Type B pancreatic cell (in vitro differentiated cells): ENCODE measurements at regions not wholly inside any gene's neighbourhood (a gene's known extent, or its start where the extent isn't known, plus 50 kb on each side); places are given as distances from the start of the nearest gene placed in this dataset.

Source experiments
- DNase-seq: peaks from one replicate; pipeline ENCODE4 v3.0.0; 2021; ENCODE audit warnings: mixed read lengths; ENCODE audit not compliant: unreplicated experiment; ENCODE audit errors: extremely low spot score
- H3K27ac Mint-ChIP-seq: 2 replicates; pipeline ENCODE4 v1.8.0; 2021; ENCODE audit warnings: mild to moderate bottlenecking, mixed read lengths
- H3K27me3 Mint-ChIP-seq: 2 replicates; pipeline ENCODE4 v1.8.0; 2021; ENCODE audit warnings: mixed read lengths
- H3K36me3 Mint-ChIP-seq: 2 replicates; pipeline ENCODE4 v1.8.0; 2021; ENCODE audit warnings: mixed read lengths
- H3K4me1 Mint-ChIP-seq: one replicate; pipeline ENCODE4 v1.8.0; 2021; ENCODE audit warnings: mixed read lengths; ENCODE audit not compliant: unreplicated experiment
- H3K4me3 Mint-ChIP-seq: 2 replicates; pipeline ENCODE4 v1.8.0; 2021; ENCODE audit warnings: mild to moderate bottlenecking, mixed read lengths
- H3K9me3 Mint-ChIP-seq: 2 replicates; pipeline ENCODE4 v1.8.0; 2021; ENCODE audit warnings: mixed read lengths
- CTCF ChIP-seq: fragments of 200-600 bp; sonication (generic); conservative IDR thresholded peaks from 2 replicates; pipeline ENCODE4 v1.5.0; 2021; ENCODE audit warnings: antibody characterized with exemption, mild to moderate bottlenecking

GRCh38 chr17:37827905-37828650 is 83.2 kb upstream of the HNF1B start:
- Mint-ChIP-seq H3K4me1 (peaks cover 27% of the 10 kb centered on the region), H3K4me3 (no peak overlapping the region), H3K27ac (peak overlapping the region; percentile 47), H3K9me3 (no peaks in the 10 kb centered on the region), H3K27me3 (peaks cover 14% of the 10 kb centered on the region), H3K36me3 (no peaks in the 10 kb centered on the region)
- no peak for TF ChIP-seq CTCF
- DNase-seq = no peak

- no peak overlapping the region for H3K4me3 Mint-ChIP-seq
- peaks cover 27% of the 10 kb centered on the region for H3K4me1 Mint-ChIP-seq
- DNase-seq = no peak
- H3K27me3 Mint-ChIP-seq = peaks cover 11% of the 10 kb centered on the region
- no peaks in the 10 kb centered on the region for H3K9me3 Mint-ChIP-seq
- H3K27ac Mint-ChIP-seq = no peak overlapping the region
- no peaks in the 10 kb centered on the region for H3K36me3 Mint-ChIP-seq
- no peak for TF ChIP-seq CTCF
Observed at GRCh38 chr17:37826497-37827430, 81.9 kb upstream of the HNF1B start.

GRCh38 chr17:37825851-37826250 is 81.0 kb upstream of the HNF1B start:
- TF ChIP-seq CTCF = no peak
- Mint-ChIP-seq H3K4me1 (peaks cover 23% of the 10 kb centered on the region), H3K4me3 (no peak overlapping the region), H3K27me3 (peaks cover 7% of the 10 kb centered on the region), H3K9me3 (no peaks in the 10 kb centered on the region), H3K27ac (no peak overlapping the region), H3K36me3 (no peaks in the 10 kb centered on the region)
- DNase-seq = no peak

- H3K36me3 Mint-ChIP-seq = no peaks in the 10 kb centered on the region
- TF ChIP-seq CTCF = no peak
- DNase-seq = no peak
- H3K27me3 Mint-ChIP-seq = peaks cover 3% of the 10 kb centered on the region
- H3K4me3 Mint-ChIP-seq = no peak overlapping the region
- no peaks in the 10 kb centered on the region for H3K9me3 Mint-ChIP-seq
- H3K4me1 Mint-ChIP-seq = peaks cover 16% of the 10 kb centered on the region
- H3K27ac Mint-ChIP-seq = peak overlapping the region; percentile 42
Observed at GRCh38 chr17:37824534-37825485, 80.0 kb upstream of the HNF1B start.

- no peaks in the 10 kb centered on the region for H3K36me3 Mint-ChIP-seq
- no peak overlapping the region for H3K4me3 Mint-ChIP-seq
- peaks cover 14% of the 10 kb centered on the region for H3K4me1 Mint-ChIP-seq
- no peaks in the 10 kb centered on the region for H3K9me3 Mint-ChIP-seq
- peaks cover 3% of the 10 kb centered on the region for H3K27me3 Mint-ChIP-seq
- no peak for DNase-seq
- no peak for TF ChIP-seq CTCF
- H3K27ac Mint-ChIP-seq = no peak overlapping the region
Observed at GRCh38 chr17:37823996-37824395, 79.1 kb upstream of the HNF1B start.
